Activated T-cell treated with anti-CD3 and anti-CD28 coated beads, Interleukin-2, amount 50 U/mL, for 72 hours (primary cell): ENCODE measurements at regions not wholly inside any gene's neighbourhood (a gene's known extent, or its start where the extent isn't known, plus 50 kb on each side); places are given as distances from the start of the nearest gene placed in this dataset.
"Not testable (repeated sequence)": the region's sequence is repeated elsewhere in the genome, so short reads cannot be mapped to it uniquely, and the experiment has no call there.

Experiments used
- ATAC-seq, 2 donors: fragments of 150-1000 bp; cut with Tn5 transposase; replicated peaks in 1 of 2; 2 replicates each; pipeline ENCODE4 v1.10.0; 2021; ENCODE audit warnings: moderate library complexity in 2 of 2, mild to moderate bottlenecking in 1 of 2
- DNase-seq, 2 donors: peaks; one replicate each; pipeline ENCODE4 v3.0.0; 2021 to 2022; ENCODE audit warnings: mixed read lengths in 1 of 2
- H3K27ac Mint-ChIP-seq: one replicate; pipeline ENCODE4 v1.8.0; 2022; ENCODE audit warnings: mild to moderate bottlenecking, moderate library complexity, mixed read lengths
- H3K27me3 Mint-ChIP-seq: one replicate; pipeline ENCODE4 v1.8.0; 2022; ENCODE audit warnings: low read depth, mixed read lengths
- H3K36me3 Mint-ChIP-seq, 2 donors: one replicate each; pipeline ENCODE4 v1.8.0; 2022; ENCODE audit warnings: mixed read lengths in 2 of 2, mild to moderate bottlenecking in 1 of 2; ENCODE audit not compliant: insufficient read depth in 2 of 2
- H3K4me1 Mint-ChIP-seq: one replicate; pipeline ENCODE4 v1.8.0; 2022; ENCODE audit warnings: low read depth, mixed read lengths
- H3K4me3 Mint-ChIP-seq, 2 donors: one replicate each; pipeline ENCODE4 v1.8.0; 2022; ENCODE audit warnings: mild to moderate bottlenecking in 2 of 2, mixed read lengths in 2 of 2, moderate library complexity in 2 of 2
- H3K9me3 Mint-ChIP-seq, 2 donors: one replicate each; pipeline ENCODE4 v1.8.0; 2022; ENCODE audit warnings: mixed read lengths in 2 of 2

- H3K4me3 Mint-ChIP-seq, H3K4me1 Mint-ChIP-seq, H3K27ac Mint-ChIP-seq, DNase-seq, ATAC-seq, H3K27me3 Mint-ChIP-seq: not testable (repeated sequence)
- Mint-ChIP-seq H3K9me3 (peaks cover 16 to 18% of the 10 kb centered on the region in 2 donors), H3K36me3 (peaks cover 4 to 15% of the 10 kb centered on the region in 2 donors)
Measured at GRCh38 chr20:29787456-29787855, 1470.0 kb upstream of the DEFB115 start.

- Mint-ChIP-seq H3K27me3 (no peaks in the 10 kb centered on the region), H3K4me1 (no peaks in the 10 kb centered on the region), H3K4me3 (no peak overlapping the region), H3K36me3 (peaks cover 1 to 22% of the 10 kb centered on the region in 2 donors), H3K27ac (no peak overlapping the region), H3K9me3 (peaks cover 19 to 21% of the 10 kb centered on the region in 2 donors)
- no peak for DNase-seq
- ATAC-seq = no peak
Measured at GRCh38 chr20:29790510-29790909, 1467.0 kb upstream of the DEFB115 start.

DNA sequence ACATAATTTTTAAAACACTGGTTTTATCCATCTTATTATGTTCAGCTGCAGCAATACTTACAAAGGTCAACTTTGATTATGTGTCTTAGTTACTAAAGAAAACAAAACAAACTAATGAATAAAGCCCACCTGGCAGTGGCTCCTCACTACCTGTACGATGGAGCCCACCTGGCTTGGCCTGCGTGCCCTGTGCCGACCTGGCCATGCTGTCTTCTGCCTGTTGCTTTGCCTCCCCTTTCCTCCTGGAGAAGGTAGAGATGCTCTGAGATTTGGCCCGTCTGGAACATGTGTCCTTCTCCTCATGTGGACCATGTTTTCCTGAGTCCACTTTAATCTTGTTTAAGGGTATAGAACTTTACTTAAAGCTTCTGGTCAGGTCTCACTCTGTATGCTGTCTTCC lies 1426.0 kb upstream of the DEFB115 start:
- not testable (repeated sequence) for H3K27me3 Mint-ChIP-seq, DNase-seq, H3K27ac Mint-ChIP-seq, H3K4me3 Mint-ChIP-seq, ATAC-seq, H3K4me1 Mint-ChIP-seq, H3K36me3 Mint-ChIP-seq
- peaks cover 8 to 14% of the 10 kb centered on the region in 2 donors for H3K9me3 Mint-ChIP-seq

DNA sequence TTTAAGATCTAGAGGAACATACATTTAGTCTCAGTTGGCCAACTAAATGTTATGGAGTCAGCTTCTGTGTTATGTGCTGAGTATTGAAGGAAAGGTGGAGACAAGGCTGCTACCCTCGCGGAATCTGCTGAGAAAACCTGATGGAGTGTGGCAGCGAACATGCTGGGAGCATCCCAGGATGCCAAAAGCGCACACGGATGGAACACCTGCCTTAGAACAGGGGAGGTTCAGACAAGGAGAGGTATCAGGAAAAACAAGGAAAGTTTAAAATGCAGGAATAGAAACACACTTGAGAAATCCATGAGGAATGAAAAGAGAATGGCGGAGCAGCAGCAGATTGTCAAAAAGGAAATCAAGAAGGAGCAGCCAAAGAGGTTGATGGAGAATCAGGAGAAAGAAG lies 1389.5 kb upstream of the DEFB115 start:
- not testable (repeated sequence) for DNase-seq, H3K4me1 Mint-ChIP-seq, H3K27me3 Mint-ChIP-seq, ATAC-seq, H3K27ac Mint-ChIP-seq, H3K4me3 Mint-ChIP-seq, H3K36me3 Mint-ChIP-seq
- peaks cover 9 to 11% of the 10 kb centered on the region in 2 donors for H3K9me3 Mint-ChIP-seq

DNA sequence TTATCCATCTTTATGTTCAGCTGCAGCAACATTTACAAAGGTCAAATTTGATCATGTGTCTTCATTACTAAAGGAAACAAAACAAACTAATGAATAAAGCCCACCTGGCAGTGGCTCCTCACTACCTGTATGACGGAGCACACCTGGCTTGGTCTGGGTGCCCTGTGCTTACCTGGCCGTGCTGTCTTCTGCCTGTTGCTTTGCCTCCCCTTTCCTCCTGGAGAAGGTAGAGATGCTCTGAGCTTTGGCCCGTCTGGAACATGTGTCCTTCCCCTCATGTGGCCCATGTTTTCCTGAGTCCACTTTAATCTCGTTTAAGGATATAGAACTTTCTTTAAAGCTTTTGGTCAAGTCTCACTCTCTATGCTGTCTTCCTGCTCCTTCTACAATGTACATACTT lies 1388.8 kb upstream of the DEFB115 start:
- ATAC-seq, H3K4me3 Mint-ChIP-seq, DNase-seq, H3K4me1 Mint-ChIP-seq, H3K27me3 Mint-ChIP-seq, H3K36me3 Mint-ChIP-seq, H3K9me3 Mint-ChIP-seq, H3K27ac Mint-ChIP-seq: not testable (repeated sequence)

DNA sequence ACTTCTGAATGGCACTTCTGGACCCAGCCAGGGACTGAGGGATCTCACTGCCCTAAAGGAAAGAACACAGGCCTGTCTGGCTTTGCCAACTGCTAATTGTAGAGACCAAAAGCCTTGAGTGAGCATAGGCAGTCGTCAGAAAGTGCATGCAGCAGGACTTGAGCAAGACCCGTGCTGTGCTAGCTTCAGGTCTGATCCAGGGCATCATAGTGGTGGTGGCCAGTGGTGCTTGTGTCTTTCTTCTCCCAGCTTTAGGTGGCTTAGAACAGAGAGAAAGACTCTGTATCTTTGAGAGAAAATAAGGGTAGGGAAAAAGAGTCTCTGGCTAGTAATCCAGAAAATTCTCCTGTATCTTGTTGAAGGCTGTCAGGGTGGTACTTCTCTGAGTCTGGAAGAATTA lies 1385.6 kb upstream of the DEFB115 start:
- Mint-ChIP-seq H3K36me3 (peaks cover 9 to 19% of the 10 kb centered on the region in 2 donors), H3K9me3 (peaks cover 10 to 15% of the 10 kb centered on the region in 2 donors)
- H3K27me3 Mint-ChIP-seq, H3K4me3 Mint-ChIP-seq, ATAC-seq, H3K27ac Mint-ChIP-seq, DNase-seq, H3K4me1 Mint-ChIP-seq: not testable (repeated sequence)

GRCh38 chr20:29873946-29874345 lies 1383.5 kb upstream of the DEFB115 start:
- DNase-seq = peak; percentile 36 to 41
- H3K4me3 Mint-ChIP-seq = no peak overlapping the region
- H3K27ac Mint-ChIP-seq = no peak overlapping the region
- ATAC-seq = no peak
- H3K27me3 Mint-ChIP-seq = no peaks in the 10 kb centered on the region
- H3K36me3 Mint-ChIP-seq = peaks cover 14 to 32% of the 10 kb centered on the region in 2 donors
- H3K9me3 Mint-ChIP-seq = peaks cover 13 to 15% of the 10 kb centered on the region in 2 donors
- H3K4me1 Mint-ChIP-seq = no peaks in the 10 kb centered on the region

DNA sequence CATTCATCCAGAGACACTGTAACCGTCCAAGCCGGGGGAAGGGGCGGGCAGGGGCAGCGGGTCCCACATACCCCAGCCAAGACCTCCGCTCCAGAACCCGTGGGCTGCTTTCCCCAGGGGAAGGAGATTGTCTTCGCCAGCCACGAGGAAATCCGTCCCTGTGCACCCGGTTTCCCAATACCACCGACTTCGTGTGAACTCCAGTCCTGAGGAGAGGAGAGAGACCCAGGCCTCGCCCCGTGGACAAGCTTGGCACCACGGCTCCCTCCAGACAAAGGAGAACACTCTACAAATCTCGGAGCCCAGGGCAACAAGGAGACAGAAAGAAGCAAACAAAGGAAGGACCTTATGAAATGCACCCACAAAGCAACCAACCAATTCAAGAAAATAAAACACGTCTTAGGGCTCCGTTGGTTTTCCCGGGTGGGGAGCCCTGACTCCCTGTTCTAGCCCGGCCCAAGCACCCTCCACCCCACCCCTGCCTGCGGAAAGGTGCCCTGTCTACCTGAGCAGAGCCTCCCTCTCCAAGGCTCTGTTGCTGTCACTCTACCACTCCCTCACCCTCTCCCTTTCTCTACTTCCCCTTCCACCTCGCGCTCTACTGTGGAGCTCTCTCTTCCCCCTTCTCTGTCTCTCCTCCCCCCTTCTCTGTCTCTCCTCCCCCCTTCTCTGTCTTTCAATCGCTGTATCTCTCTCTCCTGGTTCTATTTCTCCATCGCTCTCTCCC lies 1382.8 kb upstream of the DEFB115 start:
- Mint-ChIP-seq H3K9me3 (peaks cover 11 to 12% of the 10 kb centered on the region in 2 donors), H3K4me3 (no peak overlapping the region), H3K4me1 (no peaks in the 10 kb centered on the region), H3K27ac (no peak overlapping the region), H3K36me3 (peaks cover 14 to 31% of the 10 kb centered on the region in 2 donors), H3K27me3 (no peaks in the 10 kb centered on the region)
- ATAC-seq (no peak), DNase-seq (no peak)

- H3K9me3 Mint-ChIP-seq = peaks cover 11% of the 10 kb centered on the region in 2 donors
- H3K4me1 Mint-ChIP-seq, H3K4me3 Mint-ChIP-seq, H3K27ac Mint-ChIP-seq, ATAC-seq, DNase-seq, H3K27me3 Mint-ChIP-seq: not testable (repeated sequence)
- peaks cover 13 to 31% of the 10 kb centered on the region in 2 donors for H3K36me3 Mint-ChIP-seq
Measured at GRCh38 chr20:29875321-29876083, 1382.0 kb upstream of the DEFB115 start.

DNA sequence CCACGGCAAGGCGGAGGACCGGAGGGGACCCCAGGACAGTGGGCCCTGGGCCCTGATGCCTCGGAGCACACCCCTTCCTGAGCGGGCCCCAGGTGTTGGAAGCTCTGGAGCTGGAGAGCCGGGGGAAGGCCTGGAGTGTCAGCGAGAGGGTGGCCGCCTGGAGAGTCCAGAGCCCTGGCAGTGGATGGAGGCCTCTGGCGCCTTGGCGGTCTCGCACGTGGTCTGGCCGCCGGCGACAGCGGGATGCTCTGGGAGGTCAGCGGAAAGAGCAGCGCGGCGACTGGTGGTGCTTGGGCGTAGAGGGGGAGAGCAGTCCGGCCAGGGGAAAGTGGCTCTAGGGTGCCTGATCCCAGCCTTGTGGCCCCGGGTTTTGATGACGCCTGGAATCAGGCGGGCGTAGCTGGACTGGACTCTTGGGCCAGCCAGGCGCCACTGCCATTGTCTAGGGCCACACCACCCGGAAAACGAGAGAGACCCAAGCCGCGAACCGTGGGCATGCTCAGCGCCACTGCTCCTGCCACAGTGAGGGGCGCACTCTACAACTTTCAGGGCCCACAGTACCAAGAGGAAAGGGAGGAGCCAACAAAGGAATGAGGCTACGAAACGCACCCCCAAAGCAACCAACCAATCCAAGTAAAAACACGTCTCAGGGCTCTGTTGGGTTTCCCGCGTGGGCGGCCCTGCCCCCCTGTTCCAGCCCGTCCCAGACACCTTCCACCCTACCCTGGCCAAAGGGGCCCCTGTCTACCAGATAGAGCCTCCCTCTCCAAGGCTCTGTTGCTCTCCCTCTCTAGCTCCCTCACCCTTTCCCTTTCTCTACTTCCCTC lies 1381.2 kb upstream of the DEFB115 start:
- not testable (repeated sequence) for H3K4me3 Mint-ChIP-seq, H3K27me3 Mint-ChIP-seq, H3K27ac Mint-ChIP-seq, DNase-seq, ATAC-seq, H3K4me1 Mint-ChIP-seq
- H3K9me3 Mint-ChIP-seq = peaks cover 11 to 15% of the 10 kb centered on the region in 2 donors
- H3K36me3 Mint-ChIP-seq = peaks cover 13 to 31% of the 10 kb centered on the region in 2 donors

DNA sequence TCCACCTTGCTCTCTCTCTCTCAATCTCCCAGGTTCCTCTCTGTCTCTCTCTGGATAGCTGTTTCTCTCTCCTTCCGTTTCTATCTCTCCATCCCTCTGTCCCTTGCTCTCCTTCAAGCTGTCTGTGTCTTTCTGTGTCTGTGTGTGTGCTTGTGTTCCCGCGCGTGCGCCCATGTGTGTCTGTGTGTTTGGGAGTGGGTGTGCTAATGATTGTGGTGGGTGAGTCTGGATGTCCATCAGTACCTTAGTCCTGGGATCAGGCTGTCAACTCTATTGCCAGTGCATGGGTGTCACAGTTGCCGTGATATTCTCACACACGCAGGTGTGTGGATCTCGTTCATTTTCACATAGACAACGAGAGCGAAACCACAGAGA lies 1380.6 kb upstream of the DEFB115 start:
- Mint-ChIP-seq H3K27me3 (no peaks in the 10 kb centered on the region), H3K9me3 (peaks cover 11 to 15% of the 10 kb centered on the region in 2 donors), H3K4me3 (no peak overlapping the region)

DNA sequence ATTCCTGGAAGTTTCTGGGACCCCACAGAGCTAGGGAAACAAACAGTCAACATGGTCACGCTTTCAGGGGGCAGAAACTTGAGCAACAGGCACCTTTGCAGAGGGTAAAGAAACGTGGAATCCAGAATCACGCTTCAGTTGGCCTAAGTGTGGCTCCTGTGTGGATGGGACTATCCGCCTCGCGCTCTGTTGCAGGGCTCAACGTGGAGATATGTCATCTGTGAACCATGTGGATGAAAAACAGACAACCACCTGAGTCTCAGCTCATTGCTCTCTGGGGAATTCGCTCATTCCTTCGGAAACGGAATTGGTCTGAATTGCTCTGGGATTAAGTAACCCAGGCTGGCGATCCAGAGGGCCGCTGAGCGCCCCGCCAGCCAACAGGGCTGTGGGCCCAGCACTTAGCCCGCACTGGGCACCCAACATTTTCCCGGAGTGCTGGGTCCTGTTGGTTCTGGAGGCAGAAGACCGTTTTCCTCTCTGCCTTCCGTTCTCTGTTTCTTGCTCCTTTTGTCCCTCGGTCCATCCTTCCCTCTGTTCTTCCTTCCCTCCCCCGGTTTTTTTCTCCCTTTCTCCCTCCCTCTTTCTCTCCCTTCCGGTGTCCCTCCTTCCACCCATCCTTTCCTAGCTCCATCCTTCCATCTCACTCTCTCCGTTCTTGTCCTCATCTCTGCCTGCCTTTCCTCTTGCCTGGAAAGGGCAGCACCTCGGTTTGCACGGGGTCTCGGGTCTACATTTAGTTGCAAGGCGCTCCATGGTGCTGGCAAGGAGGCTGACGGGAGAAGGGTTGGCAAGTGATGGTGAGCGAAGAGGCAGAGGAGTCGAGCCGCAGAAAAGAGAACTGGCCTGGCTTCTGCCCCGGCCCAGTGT lies 1379.8 kb upstream of the DEFB115 start:
- not testable (repeated sequence) for DNase-seq, H3K4me1 Mint-ChIP-seq, H3K4me3 Mint-ChIP-seq, ATAC-seq, H3K27ac Mint-ChIP-seq, H3K27me3 Mint-ChIP-seq
- Mint-ChIP-seq H3K36me3 (peaks cover 16 to 34% of the 10 kb centered on the region in 2 donors), H3K9me3 (peaks cover 14 to 19% of the 10 kb centered on the region in 2 donors)

More for the DNA sequence above, 1380.6 kb upstream of the DEFB115 start:
- Mint-ChIP-seq H3K36me3 (peaks cover 13 to 31% of the 10 kb centered on the region in 2 donors), H3K27ac (no peak overlapping the region), H3K4me1 (no peaks in the 10 kb centered on the region)
- ATAC-seq = no peak
- no peak for DNase-seq
